HK-2 (cell line): ENCODE measurements at regions not wholly inside any gene's neighbourhood (a gene's known extent, or its start where the extent isn't known, plus 50 kb on each side); places are given as distances from the start of the nearest gene placed in this dataset.
"Not testable (repeated sequence)": the region's sequence is repeated elsewhere in the genome, so short reads cannot be mapped to it uniquely, and the experiment has no call there.

Source experiments
- DNase-seq: peaks from one replicate; pipeline ENCODE4 v3.0.0-alpha.2; 2018; ENCODE audit not compliant: unreplicated experiment

GRCh38 chrX:500481-501010 is 113.8 kb upstream of the PPP2R3B start:
- DNase-seq = no peak

- DNase-seq = no peak
Measured at GRCh38 chrX:506341-506740, 119.6 kb upstream of the PPP2R3B start.

GRCh38 chrX:508163-508562 is 121.5 kb upstream of the PPP2R3B start:
- no peak for DNase-seq

GRCh38 chrX:508821-509220 is 121.8 kb upstream of the SHOX start:
- not testable (repeated sequence) for DNase-seq

GRCh38 chrX:511089-511488 is 119.5 kb upstream of the SHOX start:
- DNase-seq = not testable (repeated sequence)

GRCh38 chrX:518319-518718 is 112.3 kb upstream of the SHOX start:
- no peak for DNase-seq

- no peak for DNase-seq
Measured at GRCh38 chrX:519741-520140, 110.8 kb upstream of the SHOX start.

GRCh38 chrX:522456-522855 is 108.1 kb upstream of the SHOX start:
- no peak for DNase-seq

GRCh38 chrX:525134-525533 is 105.5 kb upstream of the SHOX start:
- no peak for DNase-seq

GRCh38 chrX:526295-527224 is 104.0 kb upstream of the SHOX start:
- no peak for DNase-seq

- no peak for DNase-seq
Measured at GRCh38 chrX:530726-531610, 99.6 kb upstream of the SHOX start.

GRCh38 chrX:531611-531936 is 99.0 kb upstream of the SHOX start:
- DNase-seq = no peak

- no peak for DNase-seq
Measured at GRCh38 chrX:534804-535203, 95.8 kb upstream of the SHOX start.

GRCh38 chrX:536616-537015 is 94.0 kb upstream of the SHOX start:
- no peak for DNase-seq

GRCh38 chrX:537151-537550 is 93.4 kb upstream of the SHOX start:
- DNase-seq = no peak

- DNase-seq = no peak
Measured at GRCh38 chrX:538311-538710, 92.3 kb upstream of the SHOX start.

GRCh38 chrX:541006-541405 is 89.6 kb upstream of the SHOX start:
- DNase-seq = not testable (repeated sequence)

GRCh38 chrX:542179-542578 is 88.4 kb upstream of the SHOX start:
- no peak for DNase-seq

GRCh38 chrX:545452-545885 is 85.1 kb upstream of the SHOX start:
- DNase-seq = no peak

- DNase-seq = no peak
Measured at GRCh38 chrX:550514-550913, 80.1 kb upstream of the SHOX start.

- no peak for DNase-seq
Measured at GRCh38 chrX:551306-551705, 79.3 kb upstream of the SHOX start.

GRCh38 chrX:552496-552895 is 78.1 kb upstream of the SHOX start:
- DNase-seq = no peak

GRCh38 chrX:554271-554670 is 76.3 kb upstream of the SHOX start:
- no peak for DNase-seq
